HG03066 (cell line): ENCODE measurements at regions not wholly inside any gene's neighbourhood (a gene's known extent, or its start where the extent isn't known, plus 50 kb on each side); places are given as distances from the start of the nearest gene placed in this dataset.

ENCODE experiments used
- ATAC-seq: cut with Tn5 transposase; IDR thresholded peaks from one replicate; pipeline ENCODE4 v1.9.1; 2021; ENCODE audit warnings: low read depth; ENCODE audit not compliant: unreplicated experiment

- no peak for ATAC-seq
Observed at GRCh38 chr4:156255230-156256007, 301.8 kb upstream of the CTSO start.

GRCh38 chr4:156252358-156252921 lies 298.8 kb upstream of the CTSO start:
- ATAC-seq, result no peak

- no peak for ATAC-seq
Observed at GRCh38 chr4:156251373-156252065, 297.9 kb upstream of the CTSO start.

- no peak for ATAC-seq
Observed at GRCh38 chr4:156248917-156249316, 295.3 kb upstream of the CTSO start.

GRCh38 chr4:156247470-156247869 lies 293.8 kb upstream of the CTSO start:
- ATAC-seq, result no peak

- no peak for ATAC-seq
Observed at GRCh38 chr4:156243015-156243414, 289.3 kb upstream of the CTSO start.

GRCh38 chr4:156242390-156242789 lies 288.7 kb upstream of the CTSO start:
- no peak for ATAC-seq

GRCh38 chr4:156241896-156242295 lies 288.2 kb upstream of the CTSO start:
- no peak for ATAC-seq

GRCh38 chr4:156238171-156238570 lies 284.5 kb upstream of the CTSO start:
- ATAC-seq, result no peak

GRCh38 chr4:156237231-156237630 lies 283.6 kb upstream of the CTSO start:
- ATAC-seq, result no peak

GRCh38 chr4:156230176-156230575 lies 276.5 kb upstream of the CTSO start:
- no peak for ATAC-seq

- ATAC-seq, result no peak
Observed at GRCh38 chr4:156228676-156229075, 275.0 kb upstream of the CTSO start.

- no peak for ATAC-seq
Observed at GRCh38 chr4:156227321-156227720, 273.7 kb upstream of the CTSO start.

GRCh38 chr4:156223985-156224384 lies 270.3 kb upstream of the CTSO start:
- no peak for ATAC-seq

- ATAC-seq, result no peak
Observed at GRCh38 chr4:156217236-156217635, 263.6 kb upstream of the CTSO start.

GRCh38 chr4:156201050-156201449 lies 247.4 kb upstream of the CTSO start:
- ATAC-seq, result peak; percentile 97

- ATAC-seq, result no peak
Observed at GRCh38 chr4:156198511-156198910, 244.8 kb upstream of the CTSO start.

- no peak for ATAC-seq
Observed at GRCh38 chr4:156197216-156197615, 243.6 kb upstream of the CTSO start.

GRCh38 chr4:156196722-156197121 lies 243.1 kb upstream of the CTSO start:
- no peak for ATAC-seq

- ATAC-seq, result peak; percentile 92
Observed at GRCh38 chr4:156195914-156196313, 242.2 kb upstream of the CTSO start.

GRCh38 chr4:156194896-156195295 lies 241.2 kb upstream of the CTSO start:
- ATAC-seq, result no peak

- no peak for ATAC-seq
Observed at GRCh38 chr4:156193800-156194199, 240.1 kb upstream of the CTSO start.
